ENCODE measurements at regions not wholly inside any gene's neighbourhood (a gene's known extent, or its start where the extent isn't known, plus 50 kb on each side); places are given as distances from the start of the nearest gene placed in this dataset.

GRCh38 chr13:105333416-105333815 lies 1202.0 kb downstream of the EFNB2 start:
- TF ChIP-seq CEBPB (IDR thresholded peaks at IDR 0.05; ENCODE audit: low read depth): no peak
- TF ChIP-seq, protein P1, sequence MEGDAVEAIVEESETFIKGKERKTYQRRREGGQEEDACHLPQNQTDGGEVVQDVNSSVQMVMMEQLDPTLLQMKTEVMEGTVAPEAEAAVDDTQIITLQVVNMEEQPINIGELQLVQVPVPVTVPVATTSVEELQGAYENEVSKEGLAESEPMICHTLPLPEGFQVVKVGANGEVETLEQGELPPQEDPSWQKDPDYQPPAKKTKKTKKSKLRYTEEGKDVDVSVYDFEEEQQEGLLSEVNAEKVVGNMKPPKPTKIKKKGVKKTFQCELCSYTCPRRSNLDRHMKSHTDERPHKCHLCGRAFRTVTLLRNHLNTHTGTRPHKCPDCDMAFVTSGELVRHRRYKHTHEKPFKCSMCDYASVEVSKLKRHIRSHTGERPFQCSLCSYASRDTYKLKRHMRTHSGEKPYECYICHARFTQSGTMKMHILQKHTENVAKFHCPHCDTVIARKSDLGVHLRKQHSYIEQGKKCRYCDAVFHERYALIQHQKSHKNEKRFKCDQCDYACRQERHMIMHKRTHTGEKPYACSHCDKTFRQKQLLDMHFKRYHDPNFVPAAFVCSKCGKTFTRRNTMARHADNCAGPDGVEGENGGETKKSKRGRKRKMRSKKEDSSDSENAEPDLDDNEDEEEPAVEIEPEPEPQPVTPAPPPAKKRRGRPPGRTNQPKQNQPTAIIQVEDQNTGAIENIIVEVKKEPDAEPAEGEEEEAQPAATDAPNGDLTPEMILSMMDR (IDR thresholded peaks at IDR 0.05 in 2 of 3, conservative IDR thresholded peaks at IDR 0.05 in 1 of 3; ENCODE audit: borderline replicate concordance in 1 of 3, insufficient read depth in 1 of 3, low read depth in 2 of 3, low read length in 2 of 3): no peak
- no peak for TF ChIP-seq EZH2phosphoT487 (IDR thresholded peaks at IDR 0.05; ENCODE audit: borderline replicate concordance)
- no peak for TF ChIP-seq ZNF274 (IDR thresholded peaks at IDR 0.05; ENCODE audit: low read depth, low read length)

Data from HCT116 (cell line).